Stimulated activated CD4-positive, alpha-beta T cell treated with anti-CD3 and anti-CD28 coated beads, Interleukin-15, amount 100 ng/mL, for 1 hour (primary cell): ENCODE measurements at regions not wholly inside any gene's neighbourhood (a gene's known extent, or its start where the extent isn't known, plus 50 kb on each side); places are given as distances from the start of the nearest gene placed in this dataset.
"Not testable (repeated sequence)": the region's sequence is repeated elsewhere in the genome, so short reads cannot be mapped to it uniquely, and the experiment has no call there.

ENCODE experiments used
- DNase-seq, 2 donors: peaks; one replicate each; pipeline ENCODE4 v3.0.0-alpha.2; 2020; ENCODE audit warnings: low read depth in 1 of 2, low spot score in 1 of 2

DNA sequence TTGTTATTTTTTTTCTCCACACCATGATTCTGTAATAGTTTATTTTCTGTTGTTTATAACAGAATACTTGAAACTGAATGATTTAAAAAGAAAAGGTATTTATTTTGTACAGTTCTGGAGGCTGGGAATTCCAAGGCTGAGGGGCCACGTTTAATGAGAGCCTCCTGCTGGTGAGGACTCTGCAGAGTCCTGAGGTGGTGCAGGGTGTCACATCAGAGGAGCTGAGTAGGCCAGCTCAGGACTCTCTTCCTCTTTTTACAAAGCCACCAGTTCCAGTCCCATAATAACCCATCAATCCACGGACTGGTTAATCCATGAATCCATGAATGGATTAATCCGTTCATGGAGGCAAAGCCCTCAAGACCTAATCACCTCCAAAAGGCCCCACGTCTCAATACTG is 71.6 kb downstream of the TFAP2A start:
- no peak for DNase-seq

GRCh38 chr6:10341605-10342004 is 73.3 kb downstream of the TFAP2A start:
- no peak for DNase-seq

DNA sequence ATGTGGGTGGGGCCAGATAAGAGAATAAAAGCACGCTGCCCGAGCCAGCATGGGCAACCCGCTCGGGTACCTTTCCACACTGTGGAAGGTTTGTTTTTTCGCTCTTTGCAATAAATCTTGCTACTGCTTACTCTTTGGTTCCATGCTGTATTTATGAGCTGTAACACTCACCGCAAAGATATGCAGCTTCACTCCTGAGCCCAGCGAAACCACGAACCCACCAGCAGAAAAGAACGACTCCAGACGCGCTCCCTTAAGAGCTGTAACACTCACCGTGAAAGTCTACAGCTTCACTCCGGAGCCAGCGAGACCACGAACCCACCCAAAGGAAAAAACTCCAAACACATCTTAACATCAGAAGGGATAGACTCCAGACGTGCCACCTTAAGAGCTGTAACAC is 76.7 kb downstream of the TFAP2A start:
- no peak for DNase-seq

- not testable (repeated sequence) for DNase-seq
These were observed 77.5 kb downstream of the TFAP2A start for GRCh38 chr6:10337376-10337775.

DNA sequence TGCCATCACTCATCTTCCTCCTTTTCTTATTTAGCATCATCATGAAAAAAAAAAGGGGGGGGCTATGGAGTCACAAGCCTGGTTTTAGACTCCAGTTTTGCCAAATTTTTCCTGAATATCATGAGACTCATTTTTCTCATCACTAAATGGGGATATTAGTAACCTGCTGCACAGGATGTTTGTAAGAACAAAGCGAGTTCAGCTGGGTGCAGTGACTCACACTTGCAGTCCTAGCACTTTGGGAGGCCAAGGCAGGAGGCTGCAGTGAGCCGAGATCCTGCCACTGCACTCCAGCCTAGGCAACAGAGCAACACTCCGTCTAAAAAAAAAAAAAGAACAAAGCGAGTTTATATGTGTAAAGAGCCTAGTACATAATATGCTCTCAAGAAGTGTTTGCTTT is 82.8 kb downstream of the TFAP2A start:
- no peak for DNase-seq

DNA sequence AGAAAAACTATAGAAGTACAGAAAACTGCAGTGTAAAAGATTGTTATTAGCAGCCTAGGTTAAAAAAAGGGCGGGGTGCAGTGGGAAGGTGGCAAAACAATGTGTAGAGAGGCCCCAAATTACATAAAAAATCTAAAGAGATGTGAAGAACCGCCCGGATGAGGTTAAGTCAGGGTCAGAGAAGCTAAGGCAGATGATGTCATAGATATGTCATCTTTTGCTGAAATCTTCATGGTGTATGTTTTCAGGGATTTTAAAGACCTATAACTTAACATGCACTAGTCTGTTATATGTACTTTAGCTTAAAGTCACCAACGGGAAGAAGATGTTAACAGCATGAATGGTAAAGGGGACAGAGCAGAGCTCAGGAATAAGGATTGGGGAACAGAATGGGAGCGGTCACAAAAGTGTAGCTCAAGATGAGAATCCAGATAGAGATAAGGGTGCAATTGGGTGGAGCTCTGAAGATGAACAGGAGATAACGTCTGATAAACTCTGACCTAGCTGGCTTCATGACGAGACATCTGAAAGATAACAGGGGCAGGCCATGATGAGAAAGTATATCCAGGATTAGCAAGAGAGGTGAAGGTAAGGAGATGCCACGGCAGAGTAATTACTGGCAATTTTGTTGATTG is 83.4 kb downstream of the TFAP2A start:
- no peak for DNase-seq

DNA sequence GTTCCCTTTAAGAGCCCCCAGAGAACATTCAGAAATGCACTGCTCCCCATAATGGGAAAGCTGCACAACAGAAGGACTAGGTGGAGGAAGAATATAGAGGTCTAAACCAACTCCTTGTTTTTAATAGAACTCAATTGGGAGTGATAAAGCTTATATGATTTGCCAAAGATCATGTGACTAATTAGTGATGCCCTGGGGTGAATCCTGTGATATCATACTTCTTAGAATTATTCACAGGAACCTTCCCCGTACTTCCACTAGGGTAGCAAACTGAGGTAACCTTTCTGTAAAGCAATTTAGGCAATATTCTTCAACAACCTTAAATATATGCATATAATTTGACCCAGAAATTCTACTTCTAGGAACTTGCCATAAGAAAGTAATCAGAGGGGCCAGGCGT is 84.4 kb downstream of the TFAP2A start:
- DNase-seq: no peak

DNA sequence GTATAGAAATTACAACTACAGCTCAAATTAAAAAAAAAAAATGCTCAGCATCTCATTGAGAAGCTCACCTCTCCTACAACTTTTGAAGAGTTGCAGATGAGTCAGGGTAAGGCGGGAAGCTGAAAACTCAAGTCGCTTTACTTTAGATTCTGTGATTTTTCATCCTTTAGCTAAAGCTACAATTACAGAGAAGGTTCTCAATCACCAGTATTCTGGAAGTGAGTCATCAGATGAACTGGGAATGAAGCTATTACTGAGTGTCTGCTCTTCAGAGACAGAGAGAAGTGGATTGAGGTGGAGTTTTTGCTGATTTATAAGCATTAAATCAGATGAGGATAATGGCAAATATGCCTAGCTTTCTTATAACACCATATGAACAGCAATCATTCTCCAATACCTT is 91.9 kb downstream of the TFAP2A start:
- DNase-seq: no peak

DNA sequence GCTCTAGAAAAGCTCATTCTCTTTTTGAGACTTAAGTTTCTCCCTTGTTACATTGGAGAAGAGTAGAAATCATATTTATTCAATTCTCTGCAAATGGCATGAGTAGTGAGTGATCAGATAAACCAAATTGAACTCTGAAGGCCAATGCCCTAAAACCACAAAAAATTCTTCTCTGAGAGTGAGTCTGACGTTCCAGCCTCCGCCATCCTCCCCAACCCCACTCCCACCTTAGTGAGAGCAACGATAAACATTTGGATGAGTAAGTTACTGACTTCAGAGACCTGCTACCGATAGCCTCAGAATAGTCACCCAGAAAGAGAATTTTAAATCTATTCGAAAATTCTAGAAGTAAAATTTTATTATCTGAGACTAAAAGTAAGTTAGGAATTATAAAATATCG is 94.6 kb downstream of the TFAP2A start:
- DNase-seq: no peak

DNA sequence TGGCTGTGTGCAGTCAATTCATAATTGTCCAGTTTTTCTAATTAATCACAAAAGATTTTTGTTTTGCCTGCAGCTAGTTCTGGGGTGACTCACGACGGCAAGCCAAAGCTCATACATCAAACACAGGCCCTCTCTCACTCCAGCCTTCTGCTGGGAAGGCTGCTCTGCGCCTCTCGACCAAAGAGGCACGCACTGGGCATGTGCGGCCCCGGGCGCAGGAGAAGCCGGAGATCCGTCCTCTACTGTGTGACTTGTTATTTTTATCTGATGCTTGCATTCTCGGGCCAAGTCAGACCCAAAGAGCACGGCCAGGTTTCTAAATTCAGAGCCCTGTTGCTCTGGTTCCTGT is 98.5 kb downstream of the TFAP2A start:
- no peak for DNase-seq

DNA sequence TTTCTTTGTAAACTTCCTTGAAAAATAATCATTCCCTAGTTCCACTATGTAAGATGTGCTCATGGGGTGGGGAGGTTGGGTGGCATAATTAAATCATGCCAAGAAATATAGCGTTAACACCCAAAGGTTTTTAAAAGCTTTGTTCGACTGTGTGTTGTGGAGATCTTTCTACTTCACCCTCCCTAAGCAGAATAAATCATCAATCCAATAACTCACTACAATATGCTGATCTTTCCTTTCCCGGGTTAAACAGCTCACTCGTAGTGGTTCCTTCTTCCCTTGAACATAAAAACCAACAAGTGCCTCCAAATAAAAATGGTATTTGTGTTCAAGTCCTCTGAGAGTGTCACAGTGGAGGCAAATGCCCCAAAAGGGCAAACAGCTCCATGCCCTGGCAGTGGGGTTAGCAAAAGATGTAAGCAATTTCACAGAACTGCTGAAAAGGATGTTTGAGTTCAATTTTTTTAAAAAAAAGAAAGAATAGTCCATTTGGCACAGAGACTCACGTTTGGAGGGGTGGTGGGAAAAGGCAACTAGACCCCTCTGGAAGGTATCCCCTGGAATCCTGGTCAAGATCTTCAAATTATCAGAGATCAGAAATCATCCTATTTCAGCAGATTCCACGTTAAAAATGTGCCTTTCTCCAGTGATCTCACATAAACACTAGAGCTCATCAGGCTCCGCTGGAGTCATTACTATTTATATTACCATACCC is 99.1 kb downstream of the TFAP2A start:
- no peak for DNase-seq

- DNase-seq: no peak
These were observed 99.8 kb downstream of the TFAP2A start for GRCh38 chr6:10315034-10315433.

- no peak for DNase-seq
These were observed 100.5 kb downstream of the TFAP2A start for GRCh38 chr6:10314163-10314955.

- DNase-seq: no peak
These were observed 101.1 kb downstream of the TFAP2A start for GRCh38 chr6:10313799-10314162.

- no peak for DNase-seq
These were observed 102.4 kb downstream of the TFAP2A start for GRCh38 chr6:10312445-10312844.

DNA sequence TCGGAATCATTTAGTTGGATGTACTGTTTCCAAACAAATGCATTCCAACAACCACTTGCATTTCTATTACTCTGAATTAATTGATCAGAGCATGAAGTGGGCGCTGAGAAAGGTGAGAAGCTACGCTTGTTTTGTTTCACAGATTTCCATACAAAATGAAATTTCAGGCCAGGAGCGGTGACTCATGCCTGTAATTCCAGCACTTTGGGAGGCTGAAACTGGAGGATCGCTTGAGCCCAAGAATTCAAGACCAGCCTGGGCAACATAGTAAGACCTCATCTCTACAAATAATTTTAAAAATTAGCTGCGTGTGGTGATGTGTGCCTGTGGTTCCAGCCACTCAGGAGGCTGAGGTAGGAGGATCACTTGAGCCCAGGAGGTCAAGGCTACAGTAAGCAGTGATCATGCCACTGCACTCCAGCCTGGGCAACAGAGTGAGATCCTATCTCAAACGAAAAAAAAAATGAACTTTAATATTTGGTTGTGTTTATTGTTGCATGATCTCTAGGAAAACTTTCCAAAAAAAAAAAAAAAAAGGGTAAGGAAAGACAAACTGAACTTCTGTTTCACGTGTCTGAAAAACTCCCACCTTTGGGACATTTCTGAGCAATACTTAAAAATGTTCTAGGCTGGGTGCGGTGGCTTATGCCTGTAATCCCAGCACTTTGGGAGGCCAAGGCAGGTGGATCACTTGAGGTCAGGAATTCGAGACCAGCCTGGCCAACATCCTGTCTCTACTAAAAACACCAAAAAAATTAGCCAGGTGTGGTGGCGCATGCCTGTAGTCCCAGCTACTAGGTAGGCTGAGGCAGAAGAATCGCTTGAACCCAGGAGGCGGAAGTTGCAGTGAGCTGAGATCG is 103.1 kb downstream of the TFAP2A start:
- DNase-seq: not testable (repeated sequence)

DNA sequence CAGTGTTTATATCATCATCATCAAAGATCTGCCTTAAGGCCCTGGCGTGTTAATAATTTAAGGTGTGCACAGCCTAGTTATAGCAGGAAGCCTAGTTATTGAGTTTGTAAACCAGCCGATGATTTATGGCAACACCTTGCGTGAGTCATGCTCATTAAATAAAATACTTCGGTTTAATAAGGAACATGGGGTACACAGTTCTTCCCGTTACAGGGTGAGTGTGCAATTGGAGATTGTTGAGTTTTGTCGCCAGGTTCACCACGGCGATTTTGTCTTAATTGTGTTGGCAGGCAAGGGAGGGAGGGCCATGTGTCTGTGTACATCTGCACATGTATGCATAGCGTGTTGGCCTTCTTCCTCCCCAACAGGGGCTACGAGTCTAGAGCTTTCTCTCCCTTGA is 104.0 kb downstream of the TFAP2A start:
- DNase-seq: no peak

DNA sequence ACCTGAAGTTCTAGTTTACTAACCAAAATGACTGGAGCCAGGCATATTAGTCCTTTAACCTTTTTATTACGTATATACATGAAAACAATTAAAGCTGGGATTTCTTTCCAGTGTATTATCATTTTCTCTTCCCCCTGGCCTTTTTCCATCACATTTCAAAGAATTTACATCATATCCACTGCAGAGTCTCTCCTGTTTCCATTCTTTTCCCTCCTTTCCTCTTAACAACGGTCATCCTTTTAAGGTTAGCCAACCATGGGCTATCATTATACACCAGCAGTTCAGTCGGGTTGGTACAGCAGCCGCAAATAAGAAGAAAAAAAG is 104.6 kb downstream of the TFAP2A start:
- no peak for DNase-seq

- DNase-seq: no peak
These were observed 105.2 kb downstream of the TFAP2A start for GRCh38 chr6:10309457-10310329.

DNA sequence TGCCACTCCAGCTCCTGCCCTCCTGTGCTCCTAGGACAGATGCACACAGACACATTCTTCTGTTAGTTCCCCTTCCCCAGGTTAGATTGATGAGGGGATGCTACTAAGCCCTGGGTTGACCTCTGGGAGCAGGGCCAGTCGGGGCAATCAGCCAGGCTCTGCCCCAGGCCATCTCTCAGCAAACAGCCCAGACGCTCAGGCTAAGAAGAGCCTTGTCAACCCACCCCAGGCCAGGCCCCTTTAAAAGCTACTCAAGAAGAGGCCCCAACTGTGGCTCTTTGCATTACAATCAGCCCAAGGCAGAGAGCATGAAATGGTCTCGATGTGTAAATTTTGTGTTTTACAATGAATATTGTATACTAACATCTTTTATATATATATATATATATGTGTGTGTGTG is 107.4 kb downstream of the TFAP2A start:
- no peak for DNase-seq

- DNase-seq: no peak
These were observed 107.8 kb downstream of the TFAP2A start for GRCh38 chr6:10307028-10307427.
